Lung (tissue), 11 donors: ENCODE measurements at regions not wholly inside any gene's neighbourhood (a gene's known extent, or its start where the extent isn't known, plus 50 kb on each side); places are given as distances from the start of the nearest gene placed in this dataset.

ENCODE experiments used
- ATAC-seq: fragments of 200-7000 bp; cut with Tn5 transposase; one replicate; pipeline ENCODE4 v1.9.1; 2020; ENCODE audit warnings: moderate number of reproducible peaks; ENCODE audit not compliant: insufficient read depth, low FRiP score
- DNase-seq, 3 donors: peaks; one replicate each; pipeline ENCODE4 v3.0.0-alpha.2; 2013 to 2017
- H3K27ac ChIP-seq, 2 donors: one replicate each; pipeline ENCODE4 v1.5.1; 2013; ENCODE audit warnings: mild to moderate bottlenecking in 2 of 2, moderate library complexity in 2 of 2, control low read depth in 1 of 2, inconsistent platforms in 1 of 2, low read depth in 1 of 2, low read length in 1 of 2
- H3K27me3 ChIP-seq, 3 donors: one replicate each; pipeline ENCODE4 v1.5.1; 2013; ENCODE audit warnings: low read length in 2 of 3; ENCODE audit not compliant: control insufficient read depth in 3 of 3, insufficient read depth in 3 of 3
- H3K36me3 ChIP-seq, 4 donors: one replicate each; pipeline ENCODE4 v1.5.1; 2013; ENCODE audit warnings: low read length in 4 of 4, mild to moderate bottlenecking in 1 of 4, moderate library complexity in 1 of 4; ENCODE audit not compliant: control insufficient read depth in 4 of 4, insufficient read depth in 4 of 4
- H3K4me1 ChIP-seq, 5 donors: one replicate each; pipeline ENCODE4 v1.5.1; 2013; ENCODE audit warnings: low read length in 5 of 5, mild to moderate bottlenecking in 2 of 5, moderate library complexity in 1 of 5; ENCODE audit not compliant: control insufficient read depth in 5 of 5, insufficient read depth in 5 of 5
- H3K4me3 ChIP-seq: one replicate; pipeline ENCODE4 v1.5.1; 2013; ENCODE audit warnings: mild to moderate bottlenecking, control low read depth, moderate library complexity
- H3K9ac ChIP-seq, 2 donors: one replicate each; pipeline ENCODE4 v1.5.1; 2013; ENCODE audit warnings: low read length in 2 of 2, control low read depth in 1 of 2; ENCODE audit not compliant: insufficient read depth in 1 of 2
- H3K9me3 ChIP-seq, 4 donors: one replicate each; pipeline ENCODE4 v1.5.1; 2013; ENCODE audit warnings: low read length in 3 of 4, mild to moderate bottlenecking in 1 of 4, moderate library complexity in 1 of 4; ENCODE audit not compliant: control insufficient read depth in 4 of 4, insufficient read depth in 3 of 4
- WGBS, 2 donors: extraction: QIAGEN DNeasy Blood & Tissue Kit; methylation state at CpG; one replicate each; pipeline ENCODE4 v1.1.7; 2013; 5-methylcytosine and 5-hydroxymethylcytosine counted together
- TF ChIP-seq, protein P1 (sequence below): IDR thresholded peaks from 2 replicates; pipeline ENCODE4 v1.5.1; 2012; ENCODE audit warnings: mild to moderate bottlenecking; ENCODE audit errors: control extremely low read depth, extremely low read depth
- donor health status: control.
- donor health status: control.
- donor health status: Bipolar disorder and iron deficiency.
- donor health status: healthy.
- donor health status: DM: yes; HTN: yes; CAD: no.

DNA sequence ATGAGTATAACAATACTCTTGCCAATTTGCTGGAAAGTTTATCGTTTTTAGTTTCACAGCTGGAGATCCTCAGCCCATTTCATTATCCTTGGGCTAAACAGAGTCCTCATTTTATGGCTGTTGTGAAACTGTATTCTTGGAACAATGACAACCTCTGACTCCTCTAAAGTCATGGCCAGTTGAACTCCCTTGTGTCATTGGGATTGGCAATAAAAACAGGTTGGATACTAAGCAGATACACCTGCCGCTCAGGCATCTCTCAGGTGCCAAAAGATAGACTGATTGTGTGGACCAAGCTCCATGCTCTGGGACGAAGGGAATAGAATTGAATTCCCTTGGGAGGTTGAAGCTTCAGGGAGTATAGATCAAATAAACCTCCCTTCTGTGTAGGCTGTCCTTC lies 182.2 kb downstream of the WDR11 start:
- Histone ChIP-seq H3K27ac (no peak overlapping the region), H3K36me3 (no peaks in the 10 kb centered on the region), H3K4me3 (no peak overlapping the region), H3K9ac (no peak overlapping the region), H3K4me1 (peaks cover 0 to 13% (median 6%) of the 10 kb centered on the region in 5 donors), H3K27me3 (no peaks in the 10 kb centered on the region), H3K9me3 (no peaks in the 10 kb centered on the region)
- WGBS, 2 donors: 75 to 85% methylated on average over 3 of the region's 3 CpGs
- TF ChIP-seq, protein P1, sequence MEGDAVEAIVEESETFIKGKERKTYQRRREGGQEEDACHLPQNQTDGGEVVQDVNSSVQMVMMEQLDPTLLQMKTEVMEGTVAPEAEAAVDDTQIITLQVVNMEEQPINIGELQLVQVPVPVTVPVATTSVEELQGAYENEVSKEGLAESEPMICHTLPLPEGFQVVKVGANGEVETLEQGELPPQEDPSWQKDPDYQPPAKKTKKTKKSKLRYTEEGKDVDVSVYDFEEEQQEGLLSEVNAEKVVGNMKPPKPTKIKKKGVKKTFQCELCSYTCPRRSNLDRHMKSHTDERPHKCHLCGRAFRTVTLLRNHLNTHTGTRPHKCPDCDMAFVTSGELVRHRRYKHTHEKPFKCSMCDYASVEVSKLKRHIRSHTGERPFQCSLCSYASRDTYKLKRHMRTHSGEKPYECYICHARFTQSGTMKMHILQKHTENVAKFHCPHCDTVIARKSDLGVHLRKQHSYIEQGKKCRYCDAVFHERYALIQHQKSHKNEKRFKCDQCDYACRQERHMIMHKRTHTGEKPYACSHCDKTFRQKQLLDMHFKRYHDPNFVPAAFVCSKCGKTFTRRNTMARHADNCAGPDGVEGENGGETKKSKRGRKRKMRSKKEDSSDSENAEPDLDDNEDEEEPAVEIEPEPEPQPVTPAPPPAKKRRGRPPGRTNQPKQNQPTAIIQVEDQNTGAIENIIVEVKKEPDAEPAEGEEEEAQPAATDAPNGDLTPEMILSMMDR: no peak
- ATAC-seq (no peak), DNase-seq (peak in 2 of 3 donors; percentile 82 to 91)

DNA sequence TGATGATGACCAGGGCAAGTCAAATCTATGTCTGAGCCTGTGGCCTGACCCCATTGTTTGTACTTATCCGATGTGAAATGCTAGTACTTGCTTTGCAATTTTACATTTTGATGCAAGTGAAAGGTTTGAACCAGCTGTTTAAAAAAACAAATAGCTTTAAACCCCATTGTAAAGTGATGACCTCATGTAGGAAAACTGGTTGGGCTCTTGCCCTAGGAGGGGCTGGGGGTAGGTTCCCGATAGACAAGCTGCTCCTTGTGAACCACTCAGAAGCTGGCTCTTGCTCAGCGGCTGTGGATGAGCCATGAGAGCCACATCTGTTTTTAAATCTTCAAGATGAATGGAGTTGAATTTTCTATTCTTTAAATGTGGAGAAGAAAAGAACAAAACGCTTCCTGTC lies 185.3 kb downstream of the WDR11 start:
- 46 to 50% methylated on average over 4 of the region's 4 CpGs for WGBS, 2 donors
- Histone ChIP-seq H3K9me3 (no peaks in the 10 kb centered on the region), H3K36me3 (no peaks in the 10 kb centered on the region), H3K4me3 (no peak overlapping the region), H3K4me1 (peaks cover 0 to 12% (median 6%) of the 10 kb centered on the region in 5 donors), H3K9ac (no peak overlapping the region), H3K27me3 (no peaks in the 10 kb centered on the region), H3K27ac (no peak overlapping the region)
- DNase-seq (peak; percentile 42 to 71 (median 60)), ATAC-seq (no peak)
- TF ChIP-seq, protein P1: no peak

DNA sequence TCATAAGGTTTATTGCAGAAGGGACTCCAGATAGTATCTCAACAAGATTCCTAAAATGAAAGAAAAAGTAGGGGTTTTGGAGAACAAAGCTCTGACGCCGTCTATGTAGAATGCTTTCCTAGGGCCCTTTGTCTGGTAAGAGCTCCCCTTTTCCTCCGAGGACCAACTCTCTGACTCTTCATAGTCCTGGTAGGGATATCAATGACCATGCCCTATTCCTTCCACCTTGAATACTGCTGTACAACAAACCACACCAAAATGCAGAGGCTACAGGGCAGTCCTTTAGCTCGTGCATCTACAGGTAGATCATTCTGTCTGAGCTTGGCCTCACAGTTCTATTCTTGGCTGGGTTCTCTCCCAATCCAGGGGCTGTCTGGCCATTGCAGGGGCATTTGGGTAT lies 190.3 kb downstream of the WDR11 start:
- no peaks in the 10 kb centered on the region for H3K36me3 ChIP-seq
- no peak for ATAC-seq
- TF ChIP-seq, protein P1: no peak

DNA sequence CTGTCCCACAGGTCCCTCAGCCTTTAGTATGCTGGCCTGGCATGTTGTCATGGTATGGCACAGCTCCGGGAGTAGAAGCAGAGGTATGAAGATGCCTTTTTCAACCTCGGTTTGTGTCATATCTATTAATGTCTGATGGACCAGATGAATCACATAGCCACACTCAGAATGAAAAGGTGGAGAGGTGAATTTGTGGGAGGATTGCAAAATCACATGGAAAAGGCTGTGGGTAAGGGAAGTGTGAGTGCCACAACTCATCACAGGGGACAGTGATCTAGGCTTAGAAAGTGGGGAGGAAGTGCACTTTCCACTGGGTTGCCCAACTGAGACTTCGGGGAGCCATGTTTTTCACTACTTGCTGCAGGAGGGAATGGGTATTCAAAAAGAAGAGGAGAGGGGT lies 190.7 kb downstream of the WDR11 start:
- Histone ChIP-seq H3K4me1 (peaks cover 0 to 8% (median 0%) of the 10 kb centered on the region in 5 donors), H3K9me3 (no peaks in the 10 kb centered on the region), H3K27ac (no peak overlapping the region), H3K27me3 (no peaks in the 10 kb centered on the region), H3K4me3 (no peak overlapping the region), H3K36me3 (no peaks in the 10 kb centered on the region), H3K9ac (no peak overlapping the region)
- TF ChIP-seq, protein P1: no peak
- DNase-seq: no peak
- no peak for ATAC-seq
- WGBS, 2 donors: 82 to 86% methylated on average over 3 of the region's 3 CpGs

More for the DNA sequence above, 190.3 kb downstream of the WDR11 start:
- DNase-seq: no peak
- H3K9ac ChIP-seq: no peak overlapping the region
- 89 to 91% methylated on average over 4 of the region's 4 CpGs for WGBS, 2 donors
- H3K4me3 ChIP-seq: no peak overlapping the region
- H3K9me3 ChIP-seq: no peaks in the 10 kb centered on the region
- no peak overlapping the region for H3K27ac ChIP-seq
- no peaks in the 10 kb centered on the region for H3K27me3 ChIP-seq
- peaks cover 0 to 10% (median 0%) of the 10 kb centered on the region in 5 donors for H3K4me1 ChIP-seq
